ENCODE measurements at regions not wholly inside any gene's neighbourhood (a gene's known extent, or its start where the extent isn't known, plus 50 kb on each side); places are given as distances from the start of the nearest gene placed in this dataset.

DNA sequence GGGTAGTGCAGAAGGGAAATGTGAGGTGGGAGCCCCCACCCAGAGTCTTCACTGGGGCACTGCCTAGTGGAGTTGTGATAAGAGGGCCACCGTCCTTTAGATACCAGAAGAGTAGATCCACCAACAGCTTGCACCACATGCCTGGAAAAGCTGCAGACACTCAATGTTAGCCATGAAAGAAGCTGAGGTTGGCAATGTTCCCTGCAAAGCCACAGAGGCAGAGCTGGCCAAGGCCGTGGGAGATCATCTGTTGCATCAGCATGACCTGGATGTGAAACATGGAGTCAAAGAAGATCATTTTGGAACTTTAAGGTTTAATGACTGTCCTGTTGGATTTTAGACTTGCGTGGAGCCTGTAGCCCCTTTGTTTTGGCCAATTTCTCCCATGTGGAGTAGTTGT, 468.4 kb upstream of the FOXG1 start:
- H3K4me3 ChIP-seq (ENCODE audit: low read length), result no peak overlapping the region
- no peak for DNase-seq (ENCODE audit: low read depth)
- TF ChIP-seq, protein P1, sequence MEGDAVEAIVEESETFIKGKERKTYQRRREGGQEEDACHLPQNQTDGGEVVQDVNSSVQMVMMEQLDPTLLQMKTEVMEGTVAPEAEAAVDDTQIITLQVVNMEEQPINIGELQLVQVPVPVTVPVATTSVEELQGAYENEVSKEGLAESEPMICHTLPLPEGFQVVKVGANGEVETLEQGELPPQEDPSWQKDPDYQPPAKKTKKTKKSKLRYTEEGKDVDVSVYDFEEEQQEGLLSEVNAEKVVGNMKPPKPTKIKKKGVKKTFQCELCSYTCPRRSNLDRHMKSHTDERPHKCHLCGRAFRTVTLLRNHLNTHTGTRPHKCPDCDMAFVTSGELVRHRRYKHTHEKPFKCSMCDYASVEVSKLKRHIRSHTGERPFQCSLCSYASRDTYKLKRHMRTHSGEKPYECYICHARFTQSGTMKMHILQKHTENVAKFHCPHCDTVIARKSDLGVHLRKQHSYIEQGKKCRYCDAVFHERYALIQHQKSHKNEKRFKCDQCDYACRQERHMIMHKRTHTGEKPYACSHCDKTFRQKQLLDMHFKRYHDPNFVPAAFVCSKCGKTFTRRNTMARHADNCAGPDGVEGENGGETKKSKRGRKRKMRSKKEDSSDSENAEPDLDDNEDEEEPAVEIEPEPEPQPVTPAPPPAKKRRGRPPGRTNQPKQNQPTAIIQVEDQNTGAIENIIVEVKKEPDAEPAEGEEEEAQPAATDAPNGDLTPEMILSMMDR (conservative IDR thresholded peaks at IDR 0.05; ENCODE audit: low read depth, low read length), result no peak

- no peak for DNase-seq (ENCODE audit: low read depth)
- TF ChIP-seq, protein P1 (conservative IDR thresholded peaks at IDR 0.05; ENCODE audit: low read depth, low read length), result no peak
- H3K4me3 ChIP-seq (ENCODE audit: low read length), result no peak overlapping the region
Measured at GRCh38 chr14:28299227-28299626, 467.4 kb upstream of the FOXG1 start.

- H3K4me3 ChIP-seq (ENCODE audit: low read length), result no peak overlapping the region
- TF ChIP-seq, protein P1 (conservative IDR thresholded peaks at IDR 0.05; ENCODE audit: low read depth, low read length), result no peak
- DNase-seq (ENCODE audit: low read depth), result no peak
Measured at GRCh38 chr14:28300356-28300755, 466.2 kb upstream of the FOXG1 start.

- H3K4me3 ChIP-seq (ENCODE audit: low read length), result no peak overlapping the region
- TF ChIP-seq, protein P1 (conservative IDR thresholded peaks at IDR 0.05; ENCODE audit: low read depth, low read length), result no peak
- no peak for DNase-seq (ENCODE audit: low read depth)
Measured at GRCh38 chr14:28301179-28301578, 465.4 kb upstream of the FOXG1 start.

DNA sequence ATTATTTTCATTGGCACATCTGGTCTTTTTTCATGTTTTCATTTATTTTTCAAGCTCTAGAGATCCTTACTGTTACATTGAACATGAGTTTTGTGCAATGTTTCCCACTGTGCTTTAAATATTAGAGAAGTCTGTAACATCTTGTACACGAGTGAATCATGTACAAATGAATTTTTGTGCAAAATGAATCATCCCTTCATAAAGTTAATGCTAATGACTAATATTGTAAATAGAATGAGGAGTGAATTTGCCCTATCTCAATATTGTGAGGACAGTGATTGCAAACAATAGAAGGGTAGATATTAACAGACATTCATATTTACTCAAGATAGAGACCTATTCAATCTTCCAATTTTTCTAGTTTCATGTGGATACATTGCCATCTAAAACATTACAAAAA, 463.3 kb upstream of the FOXG1 start:
- TF ChIP-seq, protein P1 (conservative IDR thresholded peaks at IDR 0.05; ENCODE audit: low read depth, low read length), result no peak
- H3K4me3 ChIP-seq (ENCODE audit: low read length), result no peak overlapping the region
- DNase-seq (ENCODE audit: low read depth), result no peak

DNA sequence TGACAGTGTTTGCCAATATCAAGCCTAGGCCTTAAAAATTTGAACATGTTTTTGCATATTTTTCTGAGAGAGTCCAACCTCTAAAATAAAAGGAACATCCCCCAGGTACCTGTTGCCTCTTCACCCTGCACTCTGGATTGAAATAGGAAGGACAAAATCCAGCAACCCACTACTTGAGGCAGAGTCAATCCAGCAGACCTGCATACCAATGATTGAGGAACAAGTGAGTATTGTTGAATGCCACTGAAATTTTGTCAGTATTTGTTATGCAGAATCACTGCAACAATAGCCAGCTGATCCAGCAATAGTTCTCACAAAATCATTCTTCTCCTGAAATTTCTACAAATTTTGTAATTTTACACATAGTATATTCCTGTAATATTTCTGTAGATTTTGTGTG, 460.6 kb upstream of the FOXG1 start:
- H3K4me3 ChIP-seq (ENCODE audit: low read length), result no peak overlapping the region
- no peak for DNase-seq (ENCODE audit: low read depth)
- TF ChIP-seq, protein P1 (conservative IDR thresholded peaks at IDR 0.05; ENCODE audit: low read depth, low read length), result no peak

GRCh38 chr14:28307506-28307905, 459.1 kb upstream of the FOXG1 start:
- H3K4me3 ChIP-seq (ENCODE audit: low read length), result no peak overlapping the region
- TF ChIP-seq, protein P1 (conservative IDR thresholded peaks at IDR 0.05; ENCODE audit: low read depth, low read length), result no peak
- DNase-seq (ENCODE audit: low read depth), result no peak
